B cell (primary cell): ENCODE measurements at regions not wholly inside any gene's neighbourhood (a gene's known extent, or its start where the extent isn't known, plus 50 kb on each side); places are given as distances from the start of the nearest gene placed in this dataset.

Experiments used
- ATAC-seq: fragments of 200-7000 bp; cut with Tn5 transposase; one replicate; pipeline ENCODE4 v1.10.0; 2021; ENCODE audit warnings: low read depth, mild to moderate bottlenecking, moderate number of reproducible peaks, moderate library complexity
- CTCF ChIA-PET: fragments of 350-600 bp; sonication (Branson Sonifier 250); formaldehyde crosslinking; loops from one replicate; lab custom pipeline; 2021; ENCODE audit warnings: antibody characterized with exemption, inconsistent platforms; lab: Charles Lee
- POLR2A ChIA-PET: fragments of 350-600 bp; sonication (Branson Sonifier 250); formaldehyde crosslinking; loops from one replicate; lab custom pipeline; 2021; ENCODE audit warnings: antibody characterized with exemption; lab: Charles Lee
- DNase-seq: peaks from one replicate; pipeline ENCODE4 v3.0.0; 2013
- H2AFZ ChIP-seq: 2 replicates; pipeline ENCODE4 v1.6.1; 2012; ENCODE audit warnings: mild to moderate bottlenecking, low read depth, low read length; ENCODE audit not compliant: insufficient read depth, poor library complexity, severe bottlenecking
- H3K27ac ChIP-seq, 2 donors: 1 replicate in 1 of 2; 2 replicates in 1 of 2; pipeline ENCODE4 v1.5.1; 2012 to 2013; ENCODE audit warnings: low read length in 2 of 2, mild to moderate bottlenecking in 2 of 2, moderate library complexity in 1 of 2
- H3K27me3 ChIP-seq, 4 experiments: fragments of 200-600 bp in 1 of 4; sonication (generic) in 1 of 4; replicated peaks in 1 of 4; 1 replicate in 2 of 4; 2 replicates in 2 of 4; pipeline versions ENCODE4 v1.6.1 to v1.7.0; 2013 to 2016; ENCODE audit warnings: low read length in 3 of 4, mild to moderate bottlenecking in 2 of 4, mixed read lengths in 1 of 4, moderate library complexity in 1 of 4; ENCODE audit not compliant: insufficient read depth in 4 of 4, control insufficient read depth in 3 of 4; ENCODE audit errors: control extremely low read depth in 1 of 4
- H3K36me3 ChIP-seq, 2 experiments: replicated peaks in 1 of 2; 1 replicate in 1 of 2; 2 replicates in 1 of 2; pipeline versions ENCODE4 v1.6.1 to v1.7.1; 2013; ENCODE audit warnings: low read length in 1 of 2; ENCODE audit not compliant: insufficient read depth in 2 of 2, control insufficient read depth in 1 of 2; ENCODE audit errors: control extremely low read depth in 1 of 2, extremely low read depth in 1 of 2
- H3K4me1 ChIP-seq, 2 donors: fragments of 200-600 bp in 1 of 2; sonication (generic) in 1 of 2; 1 replicate in 1 of 2; 2 replicates in 1 of 2; pipeline versions ENCODE4 v1.5.1 to v1.6.1; 2013 to 2017; ENCODE audit warnings: low read length in 2 of 2; ENCODE audit not compliant: control insufficient read depth in 2 of 2, insufficient read depth in 2 of 2
- H3K4me2 ChIP-seq: replicated peaks from 2 replicates; pipeline ENCODE3; 2012; ENCODE audit warnings: mild to moderate bottlenecking, low read depth, low read length; ENCODE audit not compliant: poor library complexity, severe bottlenecking
- H3K4me3 ChIP-seq, 5 experiments: fragments of 200-600 bp in 1 of 5; sonication (generic) in 1 of 5; 1 replicate in 3 of 5; 2 replicates in 2 of 5; pipeline versions ENCODE4 v1.5.1 to v1.7.0; 2011 to 2016; ENCODE audit warnings: low read length in 4 of 5, mild to moderate bottlenecking in 4 of 5, low read depth in 2 of 5, control low read depth in 1 of 5, moderate library complexity in 1 of 5; ENCODE audit not compliant: insufficient read depth in 1 of 5; ENCODE audit errors: control extremely low read depth in 1 of 5, extremely low read depth in 1 of 5
- H3K79me2 ChIP-seq: fragments of 200-600 bp; sonication (generic); one replicate; pipeline ENCODE4 v1.6.0; 2016; ENCODE audit warnings: low read length; ENCODE audit not compliant: control insufficient read depth, insufficient read depth
- H3K9ac ChIP-seq: fragments of 200-600 bp; sonication (generic); 2 replicates; pipeline ENCODE4 v1.6.1; 2017; ENCODE audit warnings: mild to moderate bottlenecking, low read length, moderate library complexity
- H3K9me3 ChIP-seq, 3 donors: one replicate each; pipeline versions ENCODE4 v1.6.1 to v1.7.1; 2013; ENCODE audit warnings: low read length in 2 of 3; ENCODE audit not compliant: control insufficient read depth in 2 of 3, insufficient read depth in 1 of 3; ENCODE audit errors: control extremely low read depth in 1 of 3
- H4K20me1 ChIP-seq: 2 replicates; pipeline ENCODE4 v1.6.0; 2012; ENCODE audit warnings: mild to moderate bottlenecking, low read length; ENCODE audit not compliant: insufficient read depth, control insufficient read depth, poor library complexity, severe bottlenecking
- H3K27ac Mint-ChIP-seq: one replicate; pipeline ENCODE4 v1.8.0; 2021; ENCODE audit warnings: mixed read lengths
- H3K27me3 Mint-ChIP-seq: one replicate; pipeline ENCODE4 v1.8.0; 2021; ENCODE audit warnings: mixed read lengths
- H3K4me1 Mint-ChIP-seq: one replicate; pipeline ENCODE4 v1.8.0; 2021; ENCODE audit warnings: mixed read lengths
- H3K4me3 Mint-ChIP-seq: one replicate; pipeline ENCODE4 v1.8.0; 2021; ENCODE audit warnings: mixed read lengths
- H3K9me3 Mint-ChIP-seq: one replicate; pipeline ENCODE4 v1.8.0; 2022; ENCODE audit warnings: mixed read lengths; ENCODE audit not compliant: insufficient read depth
- EZH2 ChIP-seq: IDR thresholded peaks from 2 replicates; pipeline ENCODE4 v1.6.1; 2012; ENCODE audit warnings: borderline replicate concordance, low read depth, mild to moderate bottlenecking, moderate library complexity, low read length; ENCODE audit not compliant: insufficient read depth, poor library complexity, severe bottlenecking
- WGBS: methylation state at CpG from one replicate; pipeline ENCODE4 v1.1.5; 2013; ENCODE audit warnings: missing lambda C conversion rate; ENCODE audit not compliant: insufficient coverage; 5-methylcytosine and 5-hydroxymethylcytosine counted together
- intact Hi-C: fragments of 100-400 bp; cut with micrococcal nuclease; formaldehyde crosslinking; loops from one replicate; pipeline ENCODE4 v1.10.0; 2022
- TF ChIP-seq, protein P1 (sequence below): fragments of 200-600 bp; IDR thresholded peaks from one replicate; pipeline ENCODE4 v1.8.0; 2022; ENCODE audit warnings: antibody characterized with exemption, mild to moderate bottlenecking

DNA sequence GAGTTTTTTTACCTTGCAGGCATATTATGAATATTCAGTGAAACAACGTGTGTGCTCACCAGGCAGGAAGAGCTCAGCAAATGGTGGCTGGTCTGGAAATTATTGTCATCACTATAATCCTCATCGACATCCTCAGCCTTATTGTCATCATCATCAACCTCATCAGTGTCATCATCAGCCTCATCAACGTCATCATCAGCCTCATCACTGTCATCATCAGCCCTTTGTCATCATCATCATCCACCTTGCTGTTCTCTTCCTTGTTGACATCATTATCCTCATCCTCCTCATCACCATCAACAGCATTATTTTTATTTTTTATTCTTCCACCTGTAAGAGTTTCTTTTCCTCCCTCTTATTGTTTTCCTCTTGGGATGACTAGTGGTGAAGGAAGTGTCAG is 142.3 kb upstream of the GPR26 start:
- no peak overlapping the region for H2AFZ ChIP-seq
- H3K9ac ChIP-seq = no peak overlapping the region
- DNase-seq = no peak
- TF ChIP-seq EZH2 = no peak
- TF ChIP-seq, protein P1, sequence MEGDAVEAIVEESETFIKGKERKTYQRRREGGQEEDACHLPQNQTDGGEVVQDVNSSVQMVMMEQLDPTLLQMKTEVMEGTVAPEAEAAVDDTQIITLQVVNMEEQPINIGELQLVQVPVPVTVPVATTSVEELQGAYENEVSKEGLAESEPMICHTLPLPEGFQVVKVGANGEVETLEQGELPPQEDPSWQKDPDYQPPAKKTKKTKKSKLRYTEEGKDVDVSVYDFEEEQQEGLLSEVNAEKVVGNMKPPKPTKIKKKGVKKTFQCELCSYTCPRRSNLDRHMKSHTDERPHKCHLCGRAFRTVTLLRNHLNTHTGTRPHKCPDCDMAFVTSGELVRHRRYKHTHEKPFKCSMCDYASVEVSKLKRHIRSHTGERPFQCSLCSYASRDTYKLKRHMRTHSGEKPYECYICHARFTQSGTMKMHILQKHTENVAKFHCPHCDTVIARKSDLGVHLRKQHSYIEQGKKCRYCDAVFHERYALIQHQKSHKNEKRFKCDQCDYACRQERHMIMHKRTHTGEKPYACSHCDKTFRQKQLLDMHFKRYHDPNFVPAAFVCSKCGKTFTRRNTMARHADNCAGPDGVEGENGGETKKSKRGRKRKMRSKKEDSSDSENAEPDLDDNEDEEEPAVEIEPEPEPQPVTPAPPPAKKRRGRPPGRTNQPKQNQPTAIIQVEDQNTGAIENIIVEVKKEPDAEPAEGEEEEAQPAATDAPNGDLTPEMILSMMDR = no peak
- no peaks in the 10 kb centered on the region for H3K27me3 ChIP-seq
- WGBS = 86% methylated on average over 2 of the region's 3 CpGs
- ATAC-seq = no peak
- H3K4me1 Mint-ChIP-seq = peaks cover 8% of the 10 kb centered on the region
- H3K4me1 ChIP-seq = peaks cover 0 to 6% of the 10 kb centered on the region in 2 donors
- no peaks in the 10 kb centered on the region for H3K27me3 Mint-ChIP-seq
- no peak overlapping the region for H3K4me3 Mint-ChIP-seq
- H3K4me2 ChIP-seq = no peak overlapping the region
- no peak overlapping the region for H3K27ac ChIP-seq
- H3K9me3 Mint-ChIP-seq = no peaks in the 10 kb centered on the region
- no peak overlapping the region for H3K4me3 ChIP-seq
- no peaks in the 10 kb centered on the region for H3K79me2 ChIP-seq
- CTCF ChIA-PET = interaction anchor here (0.8 kb wide), 1 partner anchor 14 kb away, joined by 4 read pairs; no protein-coding TSS in a partner anchor
- intact Hi-C loops = no loop called here
- POLR2A ChIA-PET = no interaction called here
- H4K20me1 ChIP-seq = no peaks in the 10 kb centered on the region
- H3K27ac Mint-ChIP-seq = no peak overlapping the region
- H3K36me3 ChIP-seq = no peaks in the 10 kb centered on the region
- H3K9me3 ChIP-seq = no peaks in the 10 kb centered on the region

DNA sequence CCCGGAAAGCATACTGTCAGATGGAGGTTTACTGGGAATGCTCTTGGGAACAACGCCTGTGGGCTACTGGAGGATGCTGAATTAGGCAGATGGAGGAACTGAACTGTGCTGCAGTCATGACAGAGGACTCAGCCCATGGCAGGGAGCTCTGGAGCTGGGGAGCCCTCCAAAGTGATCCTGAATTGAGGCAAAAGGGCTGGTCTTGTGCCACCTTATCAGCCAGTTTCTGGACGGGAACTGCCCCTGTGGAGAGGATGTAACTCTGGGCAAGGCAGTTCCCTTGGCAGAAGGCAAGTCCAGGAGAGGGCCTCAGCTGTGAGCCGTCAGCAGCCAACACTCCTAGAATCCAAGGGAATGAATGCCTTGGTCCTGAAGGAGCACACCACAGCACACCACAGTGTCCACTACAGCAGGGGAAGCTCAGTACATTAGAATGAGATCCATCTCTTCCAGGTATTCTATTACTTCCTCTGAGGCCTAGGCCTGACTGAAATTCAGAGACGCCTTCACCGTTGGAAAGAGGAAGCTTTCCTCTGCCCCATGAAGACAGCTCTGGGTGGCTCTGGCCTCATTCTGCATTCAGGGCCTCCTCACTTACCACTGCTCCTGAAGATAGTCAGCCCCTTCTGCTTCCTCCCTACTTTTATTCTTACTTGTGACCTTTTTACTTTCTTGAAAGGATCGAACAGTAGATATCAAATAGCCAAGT is 139.6 kb upstream of the GPR26 start:
- no peaks in the 10 kb centered on the region for H4K20me1 ChIP-seq
- H3K9me3 Mint-ChIP-seq = no peaks in the 10 kb centered on the region
- no peak for ATAC-seq
- H3K27ac Mint-ChIP-seq = no peak overlapping the region
- H2AFZ ChIP-seq = no peak overlapping the region
- H3K4me3 Mint-ChIP-seq = no peak overlapping the region
- TF ChIP-seq EZH2 = no peak
- TF ChIP-seq, protein P1 = no peak
- H3K9me3 ChIP-seq = no peaks in the 10 kb centered on the region
- ChIA-PET POLR2A (no interaction called here), CTCF (no interaction called here)
- no peak overlapping the region for H3K9ac ChIP-seq
- intact Hi-C loops = no loop called here
- 68% methylated on average over 7 of the region's 7 CpGs for WGBS
- no peaks in the 10 kb centered on the region for H3K27me3 ChIP-seq
- no peaks in the 10 kb centered on the region for H3K36me3 ChIP-seq
- H3K4me1 Mint-ChIP-seq = peaks cover 8% of the 10 kb centered on the region
- H3K4me3 ChIP-seq = no peak overlapping the region
- peaks cover 0 to 6% of the 10 kb centered on the region in 2 donors for H3K4me1 ChIP-seq
- no peak overlapping the region for H3K4me2 ChIP-seq
- DNase-seq = no peak
- H3K27ac ChIP-seq = no peak overlapping the region
- H3K27me3 Mint-ChIP-seq = no peaks in the 10 kb centered on the region
- H3K79me2 ChIP-seq = no peaks in the 10 kb centered on the region
